ENCODE measurements at regions not wholly inside any gene's neighbourhood (a gene's known extent, or its start where the extent isn't known, plus 50 kb on each side); places are given as distances from the start of the nearest gene placed in this dataset.

DNA sequence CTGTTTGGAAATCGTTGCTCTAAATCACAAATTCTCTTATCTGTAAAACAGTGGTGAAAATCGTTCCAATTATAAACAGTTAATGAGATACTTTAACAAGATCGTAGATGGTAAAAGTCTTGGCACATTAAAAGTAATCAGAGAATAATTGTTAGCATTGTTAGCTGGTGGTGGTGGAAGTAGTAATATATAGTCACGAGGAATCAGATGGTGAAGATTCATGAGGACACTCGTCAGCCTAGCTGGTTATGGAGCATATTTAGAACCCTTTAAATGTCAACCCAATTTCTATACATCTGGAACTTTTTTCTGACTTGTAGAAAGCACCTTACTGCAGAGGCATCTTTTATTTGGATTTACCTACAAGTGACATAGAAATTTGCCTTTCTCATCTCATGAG lies 190.8 kb downstream of the TLE1 start:
- WGBS, 4 donors: 62 to 75% (median 66%) methylated on average over 5 of the region's 5 CpGs
- no peak for ATAC-seq
- intact Hi-C loops (cut with DNase I): no loop called here
- Histone ChIP-seq H3K27me3 (no peaks in the 10 kb centered on the region), H3K27ac (peak overlapping the region in 1 of 12 donors; percentile 63), H3K4me3 (no peak overlapping the region), H3K9me3 (no peaks in the 10 kb centered on the region), H3K4me1 (peaks cover 0 to 15% (median 4%) of the 10 kb centered on the region in 12 donors), H3K36me3 (no peaks in the 10 kb centered on the region)
- TF ChIP-seq POLR2A (IDR thresholded peaks at IDR 0.05): no peak
- TF ChIP-seq, protein P1, sequence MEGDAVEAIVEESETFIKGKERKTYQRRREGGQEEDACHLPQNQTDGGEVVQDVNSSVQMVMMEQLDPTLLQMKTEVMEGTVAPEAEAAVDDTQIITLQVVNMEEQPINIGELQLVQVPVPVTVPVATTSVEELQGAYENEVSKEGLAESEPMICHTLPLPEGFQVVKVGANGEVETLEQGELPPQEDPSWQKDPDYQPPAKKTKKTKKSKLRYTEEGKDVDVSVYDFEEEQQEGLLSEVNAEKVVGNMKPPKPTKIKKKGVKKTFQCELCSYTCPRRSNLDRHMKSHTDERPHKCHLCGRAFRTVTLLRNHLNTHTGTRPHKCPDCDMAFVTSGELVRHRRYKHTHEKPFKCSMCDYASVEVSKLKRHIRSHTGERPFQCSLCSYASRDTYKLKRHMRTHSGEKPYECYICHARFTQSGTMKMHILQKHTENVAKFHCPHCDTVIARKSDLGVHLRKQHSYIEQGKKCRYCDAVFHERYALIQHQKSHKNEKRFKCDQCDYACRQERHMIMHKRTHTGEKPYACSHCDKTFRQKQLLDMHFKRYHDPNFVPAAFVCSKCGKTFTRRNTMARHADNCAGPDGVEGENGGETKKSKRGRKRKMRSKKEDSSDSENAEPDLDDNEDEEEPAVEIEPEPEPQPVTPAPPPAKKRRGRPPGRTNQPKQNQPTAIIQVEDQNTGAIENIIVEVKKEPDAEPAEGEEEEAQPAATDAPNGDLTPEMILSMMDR (IDR thresholded peaks at IDR 0.05): no peak
- no peak for DNase-seq

DNA sequence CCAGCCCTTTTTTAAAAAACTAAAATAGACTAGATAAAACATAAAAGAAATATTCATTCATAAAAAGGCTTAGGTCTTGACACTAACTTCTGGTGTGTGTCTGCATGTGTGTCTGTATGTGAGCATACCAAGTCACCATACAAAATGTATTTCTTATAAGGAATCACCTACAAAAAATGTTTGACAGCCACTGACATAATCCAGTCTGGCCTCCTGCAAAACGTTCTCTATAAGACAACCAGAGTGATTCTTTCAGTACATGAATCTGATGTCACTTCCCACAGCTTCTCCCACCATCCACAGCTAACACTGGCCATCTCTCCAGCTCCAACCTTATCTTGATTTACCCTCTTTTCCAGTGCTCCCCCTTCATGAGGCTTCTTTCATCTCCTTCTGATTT lies 192.3 kb downstream of the TLE1 start:
- DNase-seq (no peak), ATAC-seq (no peak)
- Histone ChIP-seq H3K4me3 (no peak overlapping the region), H3K9me3 (no peaks in the 10 kb centered on the region), H3K36me3 (no peaks in the 10 kb centered on the region), H3K4me1 (peaks cover 0 to 15% (median 4%) of the 10 kb centered on the region in 12 donors), H3K27ac (no peak overlapping the region), H3K27me3 (no peaks in the 10 kb centered on the region)
- TF ChIP-seq, protein P1 (IDR thresholded peaks at IDR 0.05): no peak
- TF ChIP-seq POLR2A (IDR thresholded peaks at IDR 0.05): no peak
- 16 to 24% (median 23%) methylated on average over 1 of the region's 1 CpG for WGBS, 4 donors
- intact Hi-C loops (cut with DNase I): no loop called here

DNA sequence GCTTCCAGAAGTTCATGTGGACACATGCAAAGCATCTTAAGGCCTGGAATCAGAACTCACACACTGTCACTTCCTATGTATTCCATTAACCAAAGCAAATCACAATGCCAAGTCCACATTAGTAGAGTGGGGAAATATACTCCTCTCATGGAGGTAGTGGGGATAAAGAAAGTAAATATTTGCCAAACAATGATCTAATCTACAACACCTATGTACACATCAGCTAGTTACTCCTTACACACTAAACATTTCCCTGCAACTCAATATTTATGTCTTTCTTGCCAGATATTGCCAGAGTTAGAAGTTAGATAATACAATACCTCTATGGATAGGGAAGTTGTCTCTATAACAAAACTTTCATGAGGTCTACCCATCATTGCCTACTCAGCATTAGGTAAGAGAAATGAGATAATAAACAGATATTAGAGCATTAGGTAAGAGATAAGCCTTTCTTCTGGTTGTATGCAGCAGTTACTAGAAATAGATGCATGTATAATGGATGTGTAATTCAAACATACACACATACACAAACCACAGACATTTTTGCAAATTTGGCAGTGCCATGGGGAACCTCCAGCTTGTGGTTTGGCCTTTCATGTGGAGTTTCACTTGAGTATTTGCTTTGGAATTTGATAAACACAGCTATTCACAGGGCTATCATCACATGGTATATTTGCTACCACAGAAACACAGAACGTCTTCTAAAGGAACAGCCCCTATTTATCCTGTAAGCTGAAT lies 196.5 kb downstream of the TLE1 start:
- no peaks in the 10 kb centered on the region for H3K9me3 ChIP-seq
- DNase-seq: no peak
- no peak overlapping the region for H3K4me3 ChIP-seq
- intact Hi-C loops (cut with DNase I): no loop called here
- no peak overlapping the region for H3K27ac ChIP-seq
- H3K4me1 ChIP-seq: no peaks in the 10 kb centered on the region
- TF ChIP-seq, protein P1 (IDR thresholded peaks at IDR 0.05): no peak
- no peak for TF ChIP-seq POLR2A (IDR thresholded peaks at IDR 0.05)
- WGBS, 4 donors: 50 to 68% (median 57%) methylated on average over 1 of the region's 1 CpG
- ATAC-seq: no peak
- H3K36me3 ChIP-seq: no peaks in the 10 kb centered on the region
- no peaks in the 10 kb centered on the region for H3K27me3 ChIP-seq

GRCh38 chr9:81490605-81491331 lies 198.6 kb downstream of the TLE1 start:
- TF ChIP-seq, protein P1 (IDR thresholded peaks at IDR 0.05): no peak
- no peak for TF ChIP-seq POLR2A (IDR thresholded peaks at IDR 0.05)
- WGBS, 4 donors: 93 to 96% (median 94%) methylated on average over 5 of the region's 5 CpGs
- Histone ChIP-seq H3K27me3 (no peaks in the 10 kb centered on the region), H3K36me3 (no peaks in the 10 kb centered on the region), H3K4me3 (no peak overlapping the region), H3K27ac (no peak overlapping the region), H3K9me3 (no peaks in the 10 kb centered on the region), H3K4me1 (no peaks in the 10 kb centered on the region)
- intact Hi-C loops (cut with DNase I): no loop called here
- DNase-seq (no peak), ATAC-seq (no peak)
